ENCODE measurements at regions not wholly inside any gene's neighbourhood (a gene's known extent, or its start where the extent isn't known, plus 50 kb on each side); places are given as distances from the start of the nearest gene placed in this dataset.

GRCh38 chr1:70874063-70874462 lies 173.6 kb downstream of the PTGER3 start:
- POLR2A ChIA-PET = no interaction called here
- no peak overlapping the region for H2AFZ ChIP-seq (ENCODE audit: low read length)
- H3K4me3 ChIP-seq (replicated peaks in 1 of 3; ENCODE audit: insufficient read depth in 1 of 3, low read depth in 2 of 3, low read length in 3 of 3) = no peak overlapping the region
- no peak overlapping the region for H3K4me2 ChIP-seq (ENCODE audit: low read depth, low read length)
- intact Hi-C loops (cut with micrococcal nuclease; ENCODE audit: unreplicated experiment) = no loop called here
- CTCF ChIA-PET (ENCODE audit: low intra/inter-chr PET ratio, low total read pairs) = no interaction called here
- H3K4me1 ChIP-seq (ENCODE audit: insufficient read depth, low read length) = no peaks in the 10 kb centered on the region
- in situ Hi-C loops (cut with HindIII; ENCODE audit: extremely low pct_ligation_motif_present, low pct_unique_long_range_greater_than_20kb) = no loop called here
- no peaks in the 10 kb centered on the region for H3K79me2 ChIP-seq (ENCODE audit: insufficient read depth, low read length)
- H3K36me3 ChIP-seq (replicated peaks in 1 of 2; ENCODE audit: control insufficient read depth in 1 of 2, insufficient read depth in 2 of 2, low read length in 2 of 2) = no peaks in the 10 kb centered on the region
- DNase-seq (ENCODE audit: low spot score) = no peak
- FAIRE-seq = no peak
- H3K27me3 ChIP-seq (ENCODE audit: control insufficient read depth in 1 of 2, insufficient read depth in 2 of 2, low read length in 2 of 2) = no peaks in the 10 kb centered on the region
- BruUV-seq (replicated peaks) = no TSS peak
- H3K9ac ChIP-seq (ENCODE audit: insufficient read depth, low read depth, low read length) = no peak overlapping the region
- no peaks in the 10 kb centered on the region for H3K9me3 ChIP-seq (ENCODE audit: low read length)
- H4K20me1 ChIP-seq (ENCODE audit: insufficient read depth, low read length) = no peaks in the 10 kb centered on the region
- no peak for TF ChIP-seq MAFG (CRISPR knock-in tag; IDR thresholded peaks at IDR 0.05)
- no peak for TF ChIP-seq GMEB2 (CRISPR knock-in tag; IDR thresholded peaks at IDR 0.05; ENCODE audit: low read depth)
- TF ChIP-seq ZSCAN9 (CRISPR knock-in tag; IDR thresholded peaks at IDR 0.05; ENCODE audit: borderline replicate concordance) = no peak
- no peak for ATAC-seq
- 2% methylated on average over 2 of the region's 2 CpGs for WGBS (ENCODE audit: low lambda C conversion rate)
- H3K27ac ChIP-seq (ENCODE audit: extremely low read length, insufficient read depth, low read length) = no peak overlapping the region

- BruUV-seq (replicated peaks) = no TSS peak
- CTCF ChIA-PET (ENCODE audit: low intra/inter-chr PET ratio, low total read pairs) = no interaction called here
- Histone ChIP-seq H4K20me1 (ENCODE audit: insufficient read depth, low read length) (no peaks in the 10 kb centered on the region), H3K79me2 (ENCODE audit: insufficient read depth, low read length) (no peaks in the 10 kb centered on the region), H3K36me3 (replicated peaks in 1 of 2; ENCODE audit: control insufficient read depth in 1 of 2, insufficient read depth in 2 of 2, low read length in 2 of 2) (no peaks in the 10 kb centered on the region), H2AFZ (ENCODE audit: low read length) (no peak overlapping the region), H3K27ac (ENCODE audit: extremely low read length, insufficient read depth, low read length) (no peak overlapping the region), H3K4me2 (ENCODE audit: low read depth, low read length) (no peak overlapping the region), H3K27me3 (ENCODE audit: control insufficient read depth in 1 of 2, insufficient read depth in 2 of 2, low read length in 2 of 2) (no peaks in the 10 kb centered on the region), H3K9me3 (ENCODE audit: low read length) (no peaks in the 10 kb centered on the region), H3K4me1 (ENCODE audit: insufficient read depth, low read length) (no peaks in the 10 kb centered on the region), H3K9ac (ENCODE audit: insufficient read depth, low read depth, low read length) (no peak overlapping the region), H3K4me3 (replicated peaks in 1 of 3; ENCODE audit: insufficient read depth in 1 of 3, low read depth in 2 of 3, low read length in 3 of 3) (no peak overlapping the region)
- POLR2A ChIA-PET = no interaction called here
- TF ChIP-seq ZNF788 (CRISPR knock-in tag; IDR thresholded peaks at IDR 0.05; ENCODE audit: borderline replicate concordance) (no peak), SRSF4 (IDR thresholded peaks at IDR 0.05; ENCODE audit: low read depth, low read length, poor library complexity, severe bottlenecking) (no peak), ZNF574 (CRISPR knock-in tag; IDR thresholded peaks at IDR 0.05) (no peak), ZFAT (CRISPR knock-in tag; conservative IDR thresholded peaks at IDR 0.05) (no peak), NR2F1 (CRISPR knock-in tag; IDR thresholded peaks at IDR 0.05) (no peak), ZNF180 (CRISPR knock-in tag; IDR thresholded peaks at IDR 0.05; ENCODE audit: borderline replicate concordance, low read depth) (no peak)
- DNase-seq (ENCODE audit: low spot score) (no peak), ATAC-seq (no peak), FAIRE-seq (no peak)
- intact Hi-C loops (cut with micrococcal nuclease; ENCODE audit: unreplicated experiment) (no loop called here), in situ Hi-C loops (cut with HindIII; ENCODE audit: extremely low pct_ligation_motif_present, low pct_unique_long_range_greater_than_20kb) (no loop called here)
- WGBS (ENCODE audit: low lambda C conversion rate) = 0% methylated on average over 1 of the region's 1 CpG
These were observed 172.8 kb downstream of the PTGER3 start for GRCh38 chr1:70874818-70875217.
